Neural cell (in vitro differentiated cells): ENCODE measurements at regions not wholly inside any gene's neighbourhood (a gene's known extent, or its start where the extent isn't known, plus 50 kb on each side); places are given as distances from the start of the nearest gene placed in this dataset.

Source experiments
- H2AFZ ChIP-seq: fragments of 200-600, 300-800 bp; sonication (generic), shearing (Covaris generic); 2 replicates; pipeline ENCODE4 v1.6.0; 2014; ENCODE audit warnings: low read depth, mild to moderate bottlenecking, antibody characterized with exemption, low read length, moderate library complexity
- H3F3A ChIP-seq: fragments of 200-600 bp; shearing (Covaris generic); 2 replicates; pipeline ENCODE4 v1.6.1; 2016; ENCODE audit warnings: mild to moderate bottlenecking, moderate library complexity, mixed read lengths, antibody characterized with exemption, low read length; ENCODE audit not compliant: insufficient read depth, poor library complexity, severe bottlenecking
- H3K27ac ChIP-seq: fragments of 200-600, 300-800 bp; sonication (generic), shearing (Covaris generic); 2 replicates; pipeline ENCODE4 v1.5.1; 2014; ENCODE audit warnings: mild to moderate bottlenecking, low read length, moderate library complexity
- H3K27me3 ChIP-seq: fragments of 300-800, 200-600 bp; sonication (generic), shearing (Covaris generic); 2 replicates; pipeline ENCODE4 v1.6.0; 2014; ENCODE audit warnings: mild to moderate bottlenecking, low read depth, low read length, moderate library complexity; ENCODE audit not compliant: insufficient read depth
- H3K36me3 ChIP-seq: fragments of 300-800, 200-600 bp; sonication (generic), shearing (Covaris generic); 2 replicates; pipeline ENCODE4 v1.5.1; 2014; ENCODE audit warnings: mild to moderate bottlenecking, antibody characterized with exemption, low read length, moderate library complexity; ENCODE audit not compliant: insufficient read depth
- H3K4me2 ChIP-seq: fragments of 300-800, 200-600 bp; sonication (generic), shearing (Covaris generic); 2 replicates; pipeline ENCODE4 v1.6.0; 2014; ENCODE audit warnings: mild to moderate bottlenecking, low read length
- H3K4me3 ChIP-seq: fragments of 300-800, 200-600 bp; sonication (generic), shearing (Covaris generic); 2 replicates; pipeline ENCODE4 v1.5.1; 2014; ENCODE audit warnings: mild to moderate bottlenecking, low read length, moderate library complexity
- H3K79me2 ChIP-seq: fragments of 200-600 bp; shearing (Covaris generic); replicated peaks from 2 replicates; pipeline ENCODE4 v1.6.0; 2014; ENCODE audit warnings: mild to moderate bottlenecking, low read length, moderate library complexity; ENCODE audit not compliant: insufficient read depth
- H3K9ac ChIP-seq: fragments of 300-800, 200-600 bp; sonication (generic), shearing (Covaris generic); 2 replicates; pipeline ENCODE4 v1.6.1; 2016; ENCODE audit warnings: mild to moderate bottlenecking, low read length, mixed read lengths
- H3K9me2 ChIP-seq: fragments of 200-600 bp; shearing (Covaris generic); 2 replicates; pipeline ENCODE4 v1.6.1; 2016; ENCODE audit warnings: mild to moderate bottlenecking, low read length, mixed read lengths; ENCODE audit not compliant: insufficient read depth
- H3K9me3 ChIP-seq: fragments of 200-600, 300-800 bp; sonication (generic), shearing (Covaris generic); 2 replicates; pipeline ENCODE4 v1.6.1; 2016; ENCODE audit warnings: mild to moderate bottlenecking, mixed run types, low read length, moderate library complexity, mixed read lengths
- H4K20me1 ChIP-seq: fragments of 200-600 bp; shearing (Covaris generic); 2 replicates; pipeline ENCODE4 v1.6.1; 2016; ENCODE audit warnings: mild to moderate bottlenecking, mixed run types; ENCODE audit not compliant: insufficient read depth
- CTCF ChIP-seq: fragments of 450-650 bp; IDR thresholded peaks from 2 replicates; pipeline ENCODE4 v1.5.1; 2014; ENCODE audit warnings: antibody characterized with exemption, mild to moderate bottlenecking, moderate library complexity; ENCODE audit not compliant: poor library complexity, severe bottlenecking
- EP300 ChIP-seq: fragments of 450-650 bp; conservative IDR thresholded peaks from 2 replicates; pipeline ENCODE4 v1.6.1; 2014; ENCODE audit warnings: antibody characterized with exemption, mild to moderate bottlenecking, moderate library complexity; ENCODE audit not compliant: poor library complexity, severe bottlenecking
- EZH2 ChIP-seq: fragments of 200-600, 300-800 bp; shearing (Covaris generic), sonication (generic); IDR thresholded peaks from 2 replicates; pipeline ENCODE4 v1.6.1; 2014; ENCODE audit warnings: antibody characterized with exemption, low read length, borderline replicate concordance, mild to moderate bottlenecking; ENCODE audit not compliant: insufficient read depth, poor library complexity, severe bottlenecking
- MXI1 ChIP-seq: fragments of 450-650 bp; conservative IDR thresholded peaks from 2 replicates; pipeline ENCODE4 v1.6.1; 2014; ENCODE audit warnings: antibody characterized with exemption, mild to moderate bottlenecking; ENCODE audit not compliant: poor library complexity, severe bottlenecking
- POLR2AphosphoS5 ChIP-seq: IDR thresholded peaks from 2 replicates; pipeline ENCODE4 v1.6.1; 2012
- RAD21 ChIP-seq: fragments of 450-650 bp; conservative IDR thresholded peaks from 2 replicates; pipeline ENCODE4 v1.6.1; 2014; ENCODE audit warnings: antibody characterized with exemption, mild to moderate bottlenecking, moderate library complexity
- REST ChIP-seq: IDR thresholded peaks from 2 replicates; pipeline ENCODE4 v1.6.1; 2012; ENCODE audit warnings: borderline replicate concordance
- SMC3 ChIP-seq: fragments of 450-650 bp; conservative IDR thresholded peaks from 2 replicates; pipeline ENCODE4 v1.6.1; 2014; ENCODE audit warnings: antibody characterized with exemption, mild to moderate bottlenecking, moderate library complexity; ENCODE audit not compliant: poor library complexity
- TAF1 ChIP-seq: IDR thresholded peaks from 2 replicates; pipeline ENCODE4 v1.6.1; 2012; ENCODE audit warnings: low read depth

- no peaks in the 10 kb centered on the region for H3K9me2 ChIP-seq
- no peak overlapping the region for H3K9ac ChIP-seq
- H3K79me2 ChIP-seq = no peaks in the 10 kb centered on the region
- H4K20me1 ChIP-seq = no peaks in the 10 kb centered on the region
- no peaks in the 10 kb centered on the region for H3K27me3 ChIP-seq
- no peak overlapping the region for H3K4me3 ChIP-seq
- H2AFZ ChIP-seq = no peak overlapping the region
- TF ChIP-seq SMC3 (no peak), EZH2 (no peak), TAF1 (no peak), REST (no peak), EP300 (no peak), POLR2AphosphoS5 (no peak), CTCF (no peak), MXI1 (no peak), RAD21 (no peak)
- no peaks in the 10 kb centered on the region for H3K36me3 ChIP-seq
- no peaks in the 10 kb centered on the region for H3K9me3 ChIP-seq
- H3K27ac ChIP-seq = no peak overlapping the region
- H3F3A ChIP-seq = no peaks in the 10 kb centered on the region
- H3K4me2 ChIP-seq = no peak overlapping the region
Observed at GRCh38 chr4:26088433-26088928, 174.5 kb downstream of the SMIM20 start.

GRCh38 chr4:26093551-26093950 lies 179.5 kb downstream of the SMIM20 start:
- no peaks in the 10 kb centered on the region for H3K9me3 ChIP-seq
- no peak overlapping the region for H3K9ac ChIP-seq
- H3K9me2 ChIP-seq = no peaks in the 10 kb centered on the region
- no peaks in the 10 kb centered on the region for H3K36me3 ChIP-seq
- H3F3A ChIP-seq = no peaks in the 10 kb centered on the region
- no peaks in the 10 kb centered on the region for H4K20me1 ChIP-seq
- H3K27ac ChIP-seq = no peak overlapping the region
- H3K27me3 ChIP-seq = no peaks in the 10 kb centered on the region
- TF ChIP-seq SMC3 (no peak), REST (no peak), EP300 (no peak), POLR2AphosphoS5 (no peak), MXI1 (no peak), RAD21 (no peak), CTCF (no peak), EZH2 (no peak), TAF1 (no peak)
- no peak overlapping the region for H3K4me3 ChIP-seq
- H2AFZ ChIP-seq = no peak overlapping the region
- H3K79me2 ChIP-seq = no peaks in the 10 kb centered on the region
- no peak overlapping the region for H3K4me2 ChIP-seq
